HL-60/S4 treated with retinoic acid at 250 ng/mL for 4 days and 3 days (cell line): ENCODE measurements at regions not wholly inside any gene's neighbourhood (a gene's known extent, or its start where the extent isn't known, plus 50 kb on each side); places are given as distances from the start of the nearest gene placed in this dataset.

Experiments used
- in situ Hi-C: fragments of 300-500 bp; cut with MboI; formaldehyde crosslinking; loops from 2 replicates; pipeline ENCODE4 v1.7.0; 2022; ENCODE audit warnings: low sequenced_read_pairs

GRCh38 chr14:62081012-62081612 is 318.9 kb downstream of the SNAPC1 start:
- in situ Hi-C loops, result no loop called here

- in situ Hi-C loops, result no loop called here
Observed at GRCh38 chr14:62081951-62082350, 319.7 kb downstream of the SNAPC1 start.

- in situ Hi-C loops, result no loop called here
Observed at GRCh38 chr14:62082779-62083178, 320.6 kb downstream of the SNAPC1 start.

- in situ Hi-C loops, result no loop called here
Observed at GRCh38 chr14:62084020-62084419, 321.8 kb downstream of the SNAPC1 start.

- in situ Hi-C loops, result no loop called here
Observed at GRCh38 chr14:62087191-62087590, 325.0 kb downstream of the SNAPC1 start.

- in situ Hi-C loops, result no loop called here
Observed at GRCh38 chr14:62093736-62094135, 331.5 kb downstream of the SNAPC1 start.

GRCh38 chr14:62097072-62097471 is 334.9 kb downstream of the SNAPC1 start:
- in situ Hi-C loops, result no loop called here

GRCh38 chr14:62097824-62098223 is 335.6 kb downstream of the SNAPC1 start:
- in situ Hi-C loops, result no loop called here

GRCh38 chr14:62098357-62098756 is 336.1 kb downstream of the SNAPC1 start:
- in situ Hi-C loops, result no loop called here

GRCh38 chr14:62099091-62099490 is 336.9 kb downstream of the SNAPC1 start:
- in situ Hi-C loops, result no loop called here

GRCh38 chr14:62101189-62101588 is 339.0 kb downstream of the SNAPC1 start:
- in situ Hi-C loops, result no loop called here

GRCh38 chr14:62101673-62102348 is 339.6 kb downstream of the SNAPC1 start:
- in situ Hi-C loops, result no loop called here

- in situ Hi-C loops, result no loop called here
Observed at GRCh38 chr14:62102349-62102725, 340.1 kb downstream of the SNAPC1 start.

- in situ Hi-C loops, result no loop called here
Observed at GRCh38 chr14:62103464-62103863, 341.2 kb downstream of the SNAPC1 start.

- in situ Hi-C loops, result no loop called here
Observed at GRCh38 chr14:62110941-62111340, 348.7 kb downstream of the SNAPC1 start.

- in situ Hi-C loops, result no loop called here
Observed at GRCh38 chr14:62117010-62117750, 355.0 kb downstream of the SNAPC1 start.

- in situ Hi-C loops, result no loop called here
Observed at GRCh38 chr14:62117751-62118105, 355.5 kb downstream of the SNAPC1 start.

- in situ Hi-C loops, result no loop called here
Observed at GRCh38 chr14:62118461-62118860, 356.2 kb downstream of the SNAPC1 start.

GRCh38 chr14:62118871-62119270 is 356.7 kb downstream of the SNAPC1 start:
- in situ Hi-C loops, result no loop called here

GRCh38 chr14:62123961-62124360 is 361.7 kb downstream of the SNAPC1 start:
- in situ Hi-C loops, result no loop called here

GRCh38 chr14:62125793-62126192 is 363.6 kb downstream of the SNAPC1 start:
- in situ Hi-C loops, result no loop called here

- in situ Hi-C loops, result no loop called here
Observed at GRCh38 chr14:62126879-62127478, 364.8 kb downstream of the SNAPC1 start.
